CD14-positive monocyte (primary cell): ENCODE measurements at regions not wholly inside any gene's neighbourhood (a gene's known extent, or its start where the extent isn't known, plus 50 kb on each side); places are given as distances from the start of the nearest gene placed in this dataset.

ENCODE experiments used
- DNase-seq, 3 donors: peaks; one replicate each; pipeline ENCODE4 v3.0.0-alpha.2; 2011 to 2022
- H2AFZ ChIP-seq: 2 replicates; pipeline ENCODE4 v1.6.0; 2012; ENCODE audit warnings: mild to moderate bottlenecking, low read depth, low read length, inconsistent platforms; ENCODE audit not compliant: insufficient read depth, poor library complexity, severe bottlenecking
- H3K27ac ChIP-seq, 2 donors: 1 replicate in 1 of 2; 2 replicates in 1 of 2; pipeline ENCODE4 v1.5.1; 2012 to 2013; ENCODE audit warnings: low read length in 2 of 2, control low read depth in 1 of 2, inconsistent platforms in 1 of 2, low read depth in 1 of 2, mild to moderate bottlenecking in 1 of 2
- H3K27me3 ChIP-seq, 2 donors: one replicate each; pipeline versions ENCODE4 v1.6.0 to v1.6.1; 2011 to 2013; ENCODE audit warnings: low read length in 2 of 2; ENCODE audit not compliant: control insufficient read depth in 2 of 2, insufficient read depth in 2 of 2
- H3K36me3 ChIP-seq, 2 donors: replicated peaks in 1 of 2; 1 replicate in 1 of 2; 2 replicates in 1 of 2; pipeline versions ENCODE4 v1.5.1 to v1.6.1; 2012 to 2013; ENCODE audit warnings: low read length in 2 of 2, control low read depth in 1 of 2, inconsistent platforms in 1 of 2, mild to moderate bottlenecking in 1 of 2; ENCODE audit not compliant: insufficient read depth in 2 of 2, control insufficient read depth in 1 of 2
- H3K4me1 ChIP-seq, 2 donors: 1 replicate in 1 of 2; 2 replicates in 1 of 2; pipeline versions ENCODE4 v1.5.1 to v1.6.1; 2012 to 2013; ENCODE audit warnings: low read length in 2 of 2, control low read depth in 1 of 2, inconsistent platforms in 1 of 2, mild to moderate bottlenecking in 1 of 2, moderate library complexity in 1 of 2; ENCODE audit not compliant: insufficient read depth in 2 of 2, control insufficient read depth in 1 of 2
- H3K4me2 ChIP-seq: replicated peaks from 2 replicates; pipeline ENCODE3; 2012; ENCODE audit warnings: low read length, moderate library complexity, mild to moderate bottlenecking; ENCODE audit not compliant: poor library complexity, severe bottlenecking; ENCODE audit errors: extremely low read depth
- H3K4me3 ChIP-seq, 3 experiments: fragments of 200-600 bp in 1 of 3; sonication (generic) in 1 of 3; replicated peaks in 1 of 3; 1 replicate in 2 of 3; 2 replicates in 1 of 3; pipeline ENCODE4 v1.5.1; 2011 to 2013; ENCODE audit warnings: low read length in 3 of 3, mild to moderate bottlenecking in 3 of 3, control low read depth in 2 of 3, low read depth in 2 of 3, inconsistent platforms in 1 of 3, moderate library complexity in 1 of 3
- H3K79me2 ChIP-seq: 2 replicates; pipeline ENCODE4 v1.6.0; 2012; ENCODE audit warnings: mild to moderate bottlenecking, control low read depth, inconsistent platforms, low read length, moderate library complexity; ENCODE audit not compliant: insufficient read depth
- H3K9ac ChIP-seq: 2 replicates; pipeline ENCODE4 v1.6.0; 2017; ENCODE audit warnings: low read length, mild to moderate bottlenecking; ENCODE audit not compliant: insufficient read depth, poor library complexity, severe bottlenecking
- H3K9me3 ChIP-seq, 2 donors: replicated peaks in 1 of 2; 1 replicate in 1 of 2; 2 replicates in 1 of 2; pipeline versions ENCODE4 v1.5.1 to v1.6.1; 2012 to 2013; ENCODE audit warnings: low read length in 2 of 2, control low read depth in 1 of 2; ENCODE audit not compliant: control insufficient read depth in 1 of 2, insufficient read depth in 1 of 2
- H4K20me1 ChIP-seq: 2 replicates; pipeline ENCODE4 v1.6.0; 2012; ENCODE audit warnings: mild to moderate bottlenecking, low read length, control low read depth, moderate library complexity; ENCODE audit not compliant: insufficient read depth
- H3K27ac Mint-ChIP-seq, 7 donors: one replicate each; pipeline ENCODE4 v1.8.0; 2020; ENCODE audit warnings: mild to moderate bottlenecking in 7 of 7, mixed read lengths in 7 of 7, moderate library complexity in 6 of 7, inconsistent platforms in 2 of 7
- H3K27me3 Mint-ChIP-seq, 3 donors: one replicate each; pipeline ENCODE4 v1.8.0; 2021 to 2022; ENCODE audit warnings: low read depth in 3 of 3, mild to moderate bottlenecking in 3 of 3, mixed read lengths in 3 of 3, moderate library complexity in 3 of 3, inconsistent platforms in 1 of 3
- H3K36me3 Mint-ChIP-seq, 2 donors: one replicate each; pipeline ENCODE4 v1.8.0; 2020; ENCODE audit warnings: mixed read lengths in 2 of 2, inconsistent platforms in 1 of 2, mild to moderate bottlenecking in 1 of 2
- H3K4me1 Mint-ChIP-seq: one replicate; pipeline ENCODE4 v1.8.0; 2020; ENCODE audit warnings: mild to moderate bottlenecking, mixed read lengths
- H3K4me3 Mint-ChIP-seq, 2 donors: one replicate each; pipeline ENCODE4 v1.8.0; 2020; ENCODE audit warnings: mild to moderate bottlenecking in 2 of 2, mixed read lengths in 2 of 2, moderate library complexity in 1 of 2
- H3K9me3 Mint-ChIP-seq, 7 donors: one replicate each; pipeline ENCODE4 v1.8.0; 2020 to 2022; ENCODE audit warnings: mixed read lengths in 7 of 7, mild to moderate bottlenecking in 6 of 7, moderate library complexity in 6 of 7, inconsistent platforms in 2 of 7
- CTCF ChIP-seq: fragments of 200-600 bp; IDR thresholded peaks from one replicate; pipeline ENCODE4 v1.8.0; 2022; ENCODE audit warnings: antibody characterized with exemption, mild to moderate bottlenecking
- WGBS: methylation state at CpG from one replicate; pipeline ENCODE4 v1.1.5; 2013; ENCODE audit warnings: missing lambda C conversion rate; ENCODE audit not compliant: insufficient coverage; 5-methylcytosine and 5-hydroxymethylcytosine counted together
- intact Hi-C, 2 donors: fragments of 100-400 bp; cut with micrococcal nuclease; formaldehyde crosslinking; loops; one replicate each; pipeline versions ENCODE4 v1.15.0 to v1.15.1; 2023

- Histone ChIP-seq H3K4me3 (no peak overlapping the region), H3K79me2 (no peaks in the 10 kb centered on the region), H3K9ac (no peak overlapping the region), H3K36me3 (no peaks in the 10 kb centered on the region), H3K27me3 (no peaks in the 10 kb centered on the region), H3K9me3 (no peaks in the 10 kb centered on the region), H4K20me1 (no peaks in the 10 kb centered on the region), H3K4me1 (no peaks in the 10 kb centered on the region), H2AFZ (no peak overlapping the region), H3K27ac (no peak overlapping the region), H3K4me2 (no peak overlapping the region)
- Mint-ChIP-seq H3K4me1 (peaks cover 6% of the 10 kb centered on the region), H3K27ac (no peak overlapping the region), H3K36me3 (no peaks in the 10 kb centered on the region), H3K9me3 (no peaks in the 10 kb centered on the region), H3K4me3 (no peak overlapping the region), H3K27me3 (peaks cover 4 to 7% (median 6%) of the 10 kb centered on the region in 3 donors)
- WGBS = no CpG with 5 or more reads among the region's 1 CpG
- no peak for TF ChIP-seq CTCF
- intact Hi-C loops = no loop called here
- DNase-seq = no peak
These were observed 61.2 kb upstream of the NFASC start for GRCh38 chr1:204809488-204809887.

- Mint-ChIP-seq H3K4me1 (no peaks in the 10 kb centered on the region), H3K27ac (no peak overlapping the region), H3K27me3 (peaks cover 11 to 15% (median 12%) of the 10 kb centered on the region in 3 donors), H3K36me3 (no peaks in the 10 kb centered on the region), H3K9me3 (no peaks in the 10 kb centered on the region), H3K4me3 (no peak overlapping the region)
- WGBS = 89% methylated on average over 1 of the region's 1 CpG
- Histone ChIP-seq H3K79me2 (no peaks in the 10 kb centered on the region), H3K9ac (no peak overlapping the region), H3K27me3 (no peaks in the 10 kb centered on the region), H3K4me1 (no peaks in the 10 kb centered on the region), H3K36me3 (no peaks in the 10 kb centered on the region), H2AFZ (no peak overlapping the region), H3K27ac (no peak overlapping the region), H3K4me3 (no peak overlapping the region), H3K4me2 (no peak overlapping the region), H4K20me1 (no peaks in the 10 kb centered on the region), H3K9me3 (no peaks in the 10 kb centered on the region)
- intact Hi-C loops = no loop called here
- no peak for TF ChIP-seq CTCF
- no peak for DNase-seq
These were observed 57.8 kb upstream of the NFASC start for GRCh38 chr1:204812842-204813241.
